Transverse colon (tissue), 4 donors: ENCODE measurements at regions not wholly inside any gene's neighbourhood (a gene's known extent, or its start where the extent isn't known, plus 50 kb on each side); places are given as distances from the start of the nearest gene placed in this dataset.
"Not testable (repeated sequence)": the region's sequence is repeated elsewhere in the genome, so short reads cannot be mapped to it uniquely, and the experiment has no call there.

Experiments
- DNase-seq: peaks from one replicate; pipeline ENCODE4 v3.0.0-alpha.2; 2019
- H3K27ac ChIP-seq, 4 donors: fragments of 200-600 bp; sonication (generic); 2 replicates each; pipeline ENCODE4 v1.5.1; 2016 to 2018; ENCODE audit warnings: inconsistent platforms in 4 of 4
- H3K27me3 ChIP-seq: fragments of 200-600 bp; sonication (generic); 2 replicates; pipeline ENCODE4 v1.5.1; 2017; ENCODE audit warnings: inconsistent platforms
- H3K36me3 ChIP-seq, 4 donors: fragments of 200-600 bp; sonication (generic); 2 replicates each; pipeline ENCODE4 v1.5.1; 2017 to 2019; ENCODE audit warnings: inconsistent platforms in 4 of 4
- H3K4me1 ChIP-seq, 4 donors: fragments of 200-600 bp; sonication (generic); 2 replicates each; pipeline ENCODE4 v1.5.1; 2017 to 2020; ENCODE audit warnings: inconsistent platforms in 4 of 4
- H3K4me3 ChIP-seq, 4 donors: fragments of 200-600 bp; sonication (generic); 1 replicate in 1 of 4; 2 replicates in 3 of 4; pipeline versions ENCODE4 v1.5.1 to v1.6.1; 2017 to 2019; ENCODE audit warnings: inconsistent platforms in 4 of 4
- H3K9me3 ChIP-seq, 2 donors: fragments of 200-600 bp; sonication (generic); 2 replicates each; pipeline ENCODE4 v1.5.1; 2017 to 2019; ENCODE audit warnings: inconsistent platforms in 2 of 2
- EP300 ChIP-seq: sonication (generic); formaldehyde crosslinking; IDR thresholded peaks from one replicate; pipeline ENCODE4 v1.6.1; 2017; ENCODE audit warnings: antibody characterized with exemption, low read depth
- POLR2A ChIP-seq: fragments of 450-650 bp; IDR thresholded peaks from one replicate; pipeline ENCODE4 v1.6.1; 2016; ENCODE audit warnings: antibody characterized with exemption, mild to moderate bottlenecking, moderate library complexity
- POLR2AphosphoS5 ChIP-seq, 3 donors: sonication (generic); formaldehyde crosslinking; IDR thresholded peaks; one replicate each; pipeline ENCODE4 v1.6.1; 2016; ENCODE audit warnings: antibody characterized with exemption in 3 of 3
- WGBS, 2 donors: methylation state at CpG; one replicate each; pipeline ENCODE4 v1.1.5; 2018; ENCODE audit warnings: low coverage in 1 of 2; 5-methylcytosine and 5-hydroxymethylcytosine counted together
- in situ Hi-C, 4 donors: fragments of 200-750 bp; cut with MboI; loops; one replicate each; pipeline versions ENCODE4 v1.15.0 to v1.15.1; 2017; ENCODE audit warnings: low sequenced_read_pairs in 3 of 4, low pct_ligation_motif_present in 1 of 4, low pct_unique_long_range_greater_than_20kb in 1 of 4
- intact Hi-C: fragments of 100-400 bp; cut with DNase I; formaldehyde crosslinking; loops from one replicate; pipeline ENCODE4 v1.15.1; 2023; ENCODE audit warnings: low total_unique reads
- TF ChIP-seq, protein P1 (sequence below), 5 experiments: fragments of 200-600 bp in 3 of 5; fragments of 450-650 bp in 2 of 5; sonication (generic) in 3 of 5; IDR thresholded peaks; 1 replicate in 2 of 5; 2 replicates in 3 of 5; pipeline ENCODE4 v1.5.1; 2016 to 2017; ENCODE audit warnings: antibody characterized with exemption in 5 of 5, inconsistent platforms in 3 of 5, mild to moderate bottlenecking in 2 of 5, moderate library complexity in 1 of 5

DNA sequence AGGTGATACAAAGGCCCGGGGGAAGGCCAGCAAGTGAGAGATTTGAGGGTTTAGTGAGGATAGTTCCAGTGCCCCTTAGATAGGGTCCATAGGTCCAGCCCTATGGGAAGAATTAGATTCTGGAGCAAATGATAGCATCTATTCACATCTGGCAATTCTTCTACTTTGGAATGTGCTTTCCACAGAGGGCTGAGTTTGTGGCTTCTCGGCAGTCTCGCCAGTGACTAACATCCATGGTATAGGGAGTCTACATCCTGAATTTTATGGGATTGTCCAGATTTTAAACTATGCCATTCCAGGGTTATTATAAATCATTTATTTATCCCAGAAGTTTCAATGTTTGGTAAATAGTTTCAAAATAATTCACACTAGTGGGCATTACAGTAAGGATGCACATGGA is 207.3 kb upstream of the ADO start:
- no peaks in the 10 kb centered on the region for H3K4me1 ChIP-seq
- TF ChIP-seq POLR2A (no peak), POLR2AphosphoS5 (IDR thresholded peaks at IDR 0.05) (no peak), EP300 (no peak)
- TF ChIP-seq, protein P1, sequence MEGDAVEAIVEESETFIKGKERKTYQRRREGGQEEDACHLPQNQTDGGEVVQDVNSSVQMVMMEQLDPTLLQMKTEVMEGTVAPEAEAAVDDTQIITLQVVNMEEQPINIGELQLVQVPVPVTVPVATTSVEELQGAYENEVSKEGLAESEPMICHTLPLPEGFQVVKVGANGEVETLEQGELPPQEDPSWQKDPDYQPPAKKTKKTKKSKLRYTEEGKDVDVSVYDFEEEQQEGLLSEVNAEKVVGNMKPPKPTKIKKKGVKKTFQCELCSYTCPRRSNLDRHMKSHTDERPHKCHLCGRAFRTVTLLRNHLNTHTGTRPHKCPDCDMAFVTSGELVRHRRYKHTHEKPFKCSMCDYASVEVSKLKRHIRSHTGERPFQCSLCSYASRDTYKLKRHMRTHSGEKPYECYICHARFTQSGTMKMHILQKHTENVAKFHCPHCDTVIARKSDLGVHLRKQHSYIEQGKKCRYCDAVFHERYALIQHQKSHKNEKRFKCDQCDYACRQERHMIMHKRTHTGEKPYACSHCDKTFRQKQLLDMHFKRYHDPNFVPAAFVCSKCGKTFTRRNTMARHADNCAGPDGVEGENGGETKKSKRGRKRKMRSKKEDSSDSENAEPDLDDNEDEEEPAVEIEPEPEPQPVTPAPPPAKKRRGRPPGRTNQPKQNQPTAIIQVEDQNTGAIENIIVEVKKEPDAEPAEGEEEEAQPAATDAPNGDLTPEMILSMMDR (IDR thresholded peaks at IDR 0.05), result no peak
- no peaks in the 10 kb centered on the region for H3K36me3 ChIP-seq
- no peak overlapping the region for H3K4me3 ChIP-seq
- no peaks in the 10 kb centered on the region for H3K9me3 ChIP-seq
- intact Hi-C loops, result loop anchor here (10.0 kb wide), 2 partner anchors 218 to 488 kb away; partner anchors contain the start of gene EGR2
- in situ Hi-C loops, result loop anchor here (10.0 to 25.0 kb wide), 5 partner anchors 218 to 1140 kb away; partner anchors contain the start of gene EGR2 (in 1 of the 4)
- no peak overlapping the region for H3K27ac ChIP-seq
- WGBS, 2 donors, result 80 to 93% methylated on average over 3 of the region's 3 CpGs
- no peak for DNase-seq
- no peaks in the 10 kb centered on the region for H3K27me3 ChIP-seq

DNA sequence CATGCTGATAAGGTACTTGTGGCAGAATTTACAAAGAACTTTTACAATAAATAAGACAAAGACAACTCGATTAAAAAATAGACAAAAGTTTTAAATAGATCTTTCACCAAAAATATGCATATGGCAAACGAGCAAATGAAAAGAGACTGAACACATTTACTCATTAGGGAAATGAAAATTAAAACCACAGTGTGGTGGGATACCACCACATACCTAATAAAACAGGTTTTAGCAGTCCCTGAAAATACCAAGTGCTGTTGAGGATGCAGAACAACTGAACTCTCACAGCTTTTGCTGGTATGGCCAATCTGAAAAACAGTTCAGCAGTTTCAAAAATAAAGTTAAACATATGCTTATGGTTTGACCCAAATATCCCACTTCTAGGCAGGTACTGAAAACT is 205.4 kb upstream of the ADO start:
- Histone ChIP-seq H3K4me3 (no peak overlapping the region), H3K4me1 (no peaks in the 10 kb centered on the region), H3K36me3 (no peaks in the 10 kb centered on the region), H3K9me3 (no peaks in the 10 kb centered on the region), H3K27me3 (no peaks in the 10 kb centered on the region), H3K27ac (no peak overlapping the region)
- no peak for DNase-seq
- intact Hi-C loops, result loop anchor here (10.0 kb wide), 2 partner anchors 216 to 486 kb away; partner anchors contain the start of gene EGR2
- in situ Hi-C loops, result loop anchor here (10.0 to 25.0 kb wide), 5 partner anchors 216 to 1138 kb away; partner anchors contain the start of gene EGR2 (in 1 of the 4)
- 61% methylated on average over 2 of the region's 2 CpGs for WGBS, 2 donors
- TF ChIP-seq POLR2A, result no peak
- no peak for TF ChIP-seq EP300
- no peak for TF ChIP-seq POLR2AphosphoS5 (IDR thresholded peaks at IDR 0.05)
- TF ChIP-seq, protein P1 (IDR thresholded peaks at IDR 0.05), result no peak

DNA sequence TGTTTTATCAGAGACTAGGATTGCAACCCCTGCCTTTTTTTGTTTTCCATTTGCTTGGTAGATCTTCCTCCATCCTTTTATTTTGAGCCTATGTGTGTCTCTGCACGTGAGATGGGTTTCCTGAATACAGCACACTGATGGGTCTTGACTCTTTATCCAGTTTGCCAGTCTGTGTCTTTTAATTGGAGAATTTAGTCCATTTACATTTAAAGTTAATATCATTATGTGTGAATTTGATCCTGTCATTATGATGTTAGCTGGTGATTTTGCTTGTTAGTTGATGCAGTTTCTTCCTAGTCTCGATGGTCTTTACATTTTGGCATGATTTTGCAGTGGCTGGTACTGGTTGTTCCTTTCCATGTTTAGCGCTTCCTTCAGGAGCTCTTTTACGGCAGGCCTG is 198.0 kb upstream of the ADO start:
- H3K27me3 ChIP-seq, intact Hi-C loops, H3K36me3 ChIP-seq, DNase-seq, H3K4me1 ChIP-seq, H3K9me3 ChIP-seq, H3K4me3 ChIP-seq, H3K27ac ChIP-seq: not testable (repeated sequence)
- whole genome bisulfite sequencing, 2 donors, result 99 to 100% methylated on average over 3 to 4 of the region's 4 CpGs
- in situ Hi-C loops, result loop anchor here in 1 of 4 donors (25.0 kb wide), 1 partner anchor 231 kb away; no protein-coding TSS in a partner anchor

DNA sequence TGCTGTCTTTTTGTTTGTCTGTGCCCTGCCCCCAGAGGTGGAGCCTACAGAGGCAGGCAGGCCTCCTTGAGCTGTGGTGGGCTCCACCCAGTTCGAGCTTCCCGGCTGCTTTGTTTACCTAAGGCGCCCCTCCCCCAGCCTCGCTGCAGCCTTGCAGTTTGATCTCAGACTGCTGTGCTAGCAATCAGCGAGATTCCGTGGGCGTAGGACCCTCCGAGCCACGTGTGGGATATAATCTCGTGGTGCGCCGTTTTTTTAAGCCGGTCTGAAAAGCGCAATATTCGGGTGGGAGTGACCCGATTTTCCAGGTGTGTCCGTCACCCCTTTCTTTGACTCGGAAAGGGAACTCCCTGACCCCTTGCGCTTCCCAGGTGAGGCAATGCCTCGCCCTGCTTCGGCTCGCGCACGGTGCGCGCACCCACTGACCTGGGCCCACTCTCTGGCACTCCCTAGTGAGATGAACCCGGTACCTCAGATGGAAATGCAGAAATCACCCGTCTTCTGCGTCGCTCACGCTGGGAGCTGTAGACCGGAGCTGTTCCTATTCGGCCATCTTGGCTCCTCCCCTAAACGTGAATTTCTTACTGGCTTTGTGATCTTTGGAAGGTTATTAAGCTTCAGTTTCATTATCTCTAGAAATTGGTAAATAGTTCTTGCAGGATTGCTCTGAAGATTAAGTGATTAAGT is 196.2 kb upstream of the ADO start:
- 40 to 73% methylated on average over 1 to 27 of the region's 34 CpGs for WGBS, 2 donors
- H3K4me1 ChIP-seq, H3K9me3 ChIP-seq, H3K27me3 ChIP-seq, intact Hi-C loops, H3K27ac ChIP-seq, H3K36me3 ChIP-seq: not testable (repeated sequence)
- in situ Hi-C loops, result loop anchor here in 1 of 4 donors (25.0 kb wide), 1 partner anchor 229 kb away; no protein-coding TSS in a partner anchor
- peak; percentile 30 for DNase-seq
- peak overlapping the region in 3 of 4 donors; percentile 2 to 35 (median 7) for H3K4me3 ChIP-seq

DNA sequence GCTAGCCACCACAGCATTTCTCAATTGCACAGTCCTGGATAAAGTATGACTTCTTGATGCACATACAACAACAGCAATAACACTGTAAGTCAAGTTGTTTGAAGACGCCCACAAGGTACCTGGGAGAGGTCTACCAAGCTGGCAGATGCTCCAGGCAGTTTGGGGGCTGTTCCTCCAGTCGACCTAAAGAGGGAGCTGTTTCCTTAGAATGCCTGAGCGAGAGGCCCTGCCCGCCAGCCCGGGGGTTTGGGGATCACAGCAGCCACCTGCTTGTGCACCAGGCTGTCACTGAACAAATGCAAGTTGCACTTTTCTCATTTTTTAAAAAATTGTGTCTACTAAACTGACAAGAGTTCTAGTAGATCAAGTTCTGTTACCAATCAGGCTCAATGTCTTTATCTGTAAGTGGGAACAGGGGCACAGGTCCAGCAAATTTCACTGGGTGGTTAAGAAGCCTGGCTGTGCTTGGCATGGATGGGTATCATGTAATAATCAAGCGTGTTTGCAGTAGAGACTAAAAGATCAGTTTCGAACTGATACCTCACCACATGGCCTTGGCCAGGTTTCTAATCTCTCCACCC is 193.8 kb upstream of the ADO start:
- in situ Hi-C loops (loop anchor here in 1 of 4 donors (25.0 kb wide), 1 partner anchor 227 kb away; no protein-coding TSS in a partner anchor), intact Hi-C loops (no loop called here)
- 30 to 86% methylated on average over 2 to 7 of the region's 7 CpGs for whole genome bisulfite sequencing, 2 donors
- Histone ChIP-seq H3K27ac (no peak overlapping the region), H3K4me3 (no peak overlapping the region), H3K4me1 (no peaks in the 10 kb centered on the region), H3K9me3 (no peaks in the 10 kb centered on the region), H3K27me3 (no peaks in the 10 kb centered on the region), H3K36me3 (no peaks in the 10 kb centered on the region)
- TF ChIP-seq POLR2A (no peak), EP300 (no peak), POLR2AphosphoS5 (IDR thresholded peaks at IDR 0.05) (no peak)
- TF ChIP-seq, protein P1 (IDR thresholded peaks at IDR 0.05), result peak; percentile 20 to 50 (median 48)
- peak; percentile 52 for DNase-seq
